Lung (tissue), 11 donors: ENCODE measurements at regions not wholly inside any gene's neighbourhood (a gene's known extent, or its start where the extent isn't known, plus 50 kb on each side); places are given as distances from the start of the nearest gene placed in this dataset.

Experiments used
- ATAC-seq: fragments of 200-7000 bp; cut with Tn5 transposase; one replicate; pipeline ENCODE4 v1.9.1; 2020; ENCODE audit warnings: moderate number of reproducible peaks; ENCODE audit not compliant: insufficient read depth, low FRiP score
- DNase-seq, 3 donors: peaks; one replicate each; pipeline ENCODE4 v3.0.0-alpha.2; 2013 to 2017
- H3K27ac ChIP-seq, 2 donors: one replicate each; pipeline ENCODE4 v1.5.1; 2013; ENCODE audit warnings: mild to moderate bottlenecking in 2 of 2, moderate library complexity in 2 of 2, control low read depth in 1 of 2, inconsistent platforms in 1 of 2, low read depth in 1 of 2, low read length in 1 of 2
- H3K27me3 ChIP-seq, 3 donors: one replicate each; pipeline ENCODE4 v1.5.1; 2013; ENCODE audit warnings: low read length in 2 of 3; ENCODE audit not compliant: control insufficient read depth in 3 of 3, insufficient read depth in 3 of 3
- H3K36me3 ChIP-seq, 4 donors: one replicate each; pipeline ENCODE4 v1.5.1; 2013; ENCODE audit warnings: low read length in 4 of 4, mild to moderate bottlenecking in 1 of 4, moderate library complexity in 1 of 4; ENCODE audit not compliant: control insufficient read depth in 4 of 4, insufficient read depth in 4 of 4
- H3K4me1 ChIP-seq, 5 donors: one replicate each; pipeline ENCODE4 v1.5.1; 2013; ENCODE audit warnings: low read length in 5 of 5, mild to moderate bottlenecking in 2 of 5, moderate library complexity in 1 of 5; ENCODE audit not compliant: control insufficient read depth in 5 of 5, insufficient read depth in 5 of 5
- H3K4me3 ChIP-seq: one replicate; pipeline ENCODE4 v1.5.1; 2013; ENCODE audit warnings: mild to moderate bottlenecking, control low read depth, moderate library complexity
- H3K9ac ChIP-seq, 2 donors: one replicate each; pipeline ENCODE4 v1.5.1; 2013; ENCODE audit warnings: low read length in 2 of 2, control low read depth in 1 of 2; ENCODE audit not compliant: insufficient read depth in 1 of 2
- H3K9me3 ChIP-seq, 4 donors: one replicate each; pipeline ENCODE4 v1.5.1; 2013; ENCODE audit warnings: low read length in 3 of 4, mild to moderate bottlenecking in 1 of 4, moderate library complexity in 1 of 4; ENCODE audit not compliant: control insufficient read depth in 4 of 4, insufficient read depth in 3 of 4
- CTCF ChIP-seq: IDR thresholded peaks from 2 replicates; pipeline ENCODE4 v1.5.1; 2012; ENCODE audit warnings: mild to moderate bottlenecking; ENCODE audit errors: control extremely low read depth, extremely low read depth
- WGBS, 2 donors: extraction: QIAGEN DNeasy Blood & Tissue Kit; methylation state at CpG; one replicate each; pipeline ENCODE4 v1.1.7; 2013; 5-methylcytosine and 5-hydroxymethylcytosine counted together
- donor health status: control.
- donor health status: control.
- donor health status: Bipolar disorder and iron deficiency.
- donor health status: healthy.
- donor health status: DM: yes; HTN: yes; CAD: no.

GRCh38 chr7:31432176-31432575 lies 81.7 kb upstream of the ITPRID1 start:
- Histone ChIP-seq H3K4me3 (no peak overlapping the region), H3K27ac (no peak overlapping the region), H3K9ac (no peak overlapping the region), H3K9me3 (peaks cover 0 to 3% (median 0%) of the 10 kb centered on the region in 4 donors), H3K4me1 (peaks cover 0 to 10% (median 0%) of the 10 kb centered on the region in 5 donors), H3K36me3 (no peaks in the 10 kb centered on the region), H3K27me3 (no peaks in the 10 kb centered on the region)
- TF ChIP-seq CTCF, result no peak
- no peak for ATAC-seq
- no peak for DNase-seq

- ATAC-seq (no peak), DNase-seq (no peak)
- Histone ChIP-seq H3K4me1 (peaks cover 0 to 10% (median 0%) of the 10 kb centered on the region in 5 donors), H3K9ac (no peak overlapping the region), H3K27me3 (no peaks in the 10 kb centered on the region), H3K36me3 (no peaks in the 10 kb centered on the region), H3K27ac (no peak overlapping the region), H3K4me3 (no peak overlapping the region), H3K9me3 (peaks cover 0 to 6% (median 0%) of the 10 kb centered on the region in 4 donors)
- no peak for TF ChIP-seq CTCF
- 77 to 79% methylated on average over 6 of the region's 6 CpGs for WGBS, 2 donors
Measured at GRCh38 chr7:31432836-31433340, 81.0 kb upstream of the ITPRID1 start.

- Histone ChIP-seq H3K9me3 (peaks cover 0 to 5% (median 0%) of the 10 kb centered on the region in 4 donors), H3K27ac (no peak overlapping the region), H3K4me3 (no peak overlapping the region), H3K4me1 (peaks cover 0 to 3% (median 1%) of the 10 kb centered on the region in 5 donors), H3K9ac (no peak overlapping the region), H3K27me3 (no peaks in the 10 kb centered on the region), H3K36me3 (no peaks in the 10 kb centered on the region)
- WGBS, 2 donors, result 83 to 85% methylated on average over 4 of the region's 4 CpGs
- ATAC-seq (no peak), DNase-seq (no peak)
- no peak for TF ChIP-seq CTCF
Measured at GRCh38 chr7:31437250-31437865, 76.5 kb upstream of the ITPRID1 start.

- ATAC-seq, result no peak
- Histone ChIP-seq H3K4me1 (peaks cover 0 to 13% (median 3%) of the 10 kb centered on the region in 5 donors), H3K9ac (no peak overlapping the region), H3K9me3 (peaks cover 0 to 5% (median 0%) of the 10 kb centered on the region in 4 donors), H3K36me3 (no peaks in the 10 kb centered on the region), H3K4me3 (no peak overlapping the region), H3K27ac (no peak overlapping the region), H3K27me3 (no peaks in the 10 kb centered on the region)
- 63 to 74% methylated on average over 3 of the region's 3 CpGs for WGBS, 2 donors
- no peak for DNase-seq
- no peak for TF ChIP-seq CTCF
Measured at GRCh38 chr7:31439165-31439564, 74.7 kb upstream of the ITPRID1 start.
